Brain microvascular endothelial cell (primary cell): ENCODE measurements at regions not wholly inside any gene's neighbourhood (a gene's known extent, or its start where the extent isn't known, plus 50 kb on each side); places are given as distances from the start of the nearest gene placed in this dataset.

Source experiments
- DNase-seq: peaks from one replicate; pipeline ENCODE4 v3.0.0-alpha.2; 2020
- H3K27ac ChIP-seq: fragments of 250-450 bp; sonication (Bioruptor Pico); 2 replicates; pipeline ENCODE4 v1.5.1; 2020; ENCODE audit warnings: mild to moderate bottlenecking, moderate library complexity
- H3K27me3 ChIP-seq: fragments of 250-450 bp; sonication (Bioruptor Pico); replicated peaks from 2 replicates; pipeline ENCODE4 v1.5.1; 2020; ENCODE audit warnings: mild to moderate bottlenecking
- H3K36me3 ChIP-seq: fragments of 250-450 bp; sonication (Bioruptor Pico); replicated peaks from 2 replicates; pipeline ENCODE4 v1.5.1; 2020; ENCODE audit warnings: mild to moderate bottlenecking
- H3K4me3 ChIP-seq: 2 replicates; pipeline ENCODE4 v1.5.1; 2011; ENCODE audit warnings: low read depth, mild to moderate bottlenecking, control low read depth, low read length, moderate library complexity
- in situ Hi-C: cut with HindIII; loops from 2 replicates; pipeline ENCODE4 v1.10.0; 2017; ENCODE audit warnings: low sequenced_read_pairs, low pct_ligation_motif_present
- TF ChIP-seq, protein P1 (sequence below): IDR thresholded peaks from 2 replicates; pipeline ENCODE4 v1.5.1; 2011; ENCODE audit warnings: low read depth, mild to moderate bottlenecking, moderate library complexity, low read length, control low read depth, inconsistent platforms; ENCODE audit errors: missing control alignments

DNA sequence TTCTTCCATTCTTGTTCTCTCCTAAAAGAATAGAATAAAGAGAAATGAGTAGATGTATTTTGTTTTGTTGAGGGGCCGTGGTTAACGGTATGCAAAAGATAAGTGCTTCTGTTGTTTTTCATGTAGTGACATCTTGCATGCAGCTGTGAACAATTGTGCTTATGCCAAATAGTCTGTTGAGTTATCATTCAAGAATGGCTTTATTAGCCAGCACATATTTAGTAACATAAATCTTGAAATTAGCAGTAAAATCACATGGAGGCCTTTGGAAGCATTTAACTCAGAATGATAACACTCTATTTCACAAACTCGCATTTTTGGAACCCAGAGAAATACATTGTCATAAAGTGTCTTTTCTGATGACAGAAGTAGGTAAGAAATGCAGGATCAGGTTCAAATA, 1772.0 kb upstream of the FLRT2 start:
- DNase-seq, result peak; percentile 18
- no peak overlapping the region for H3K27ac ChIP-seq
- in situ Hi-C loops, result no loop called here
- no peaks in the 10 kb centered on the region for H3K27me3 ChIP-seq
- H3K36me3 ChIP-seq, result no peaks in the 10 kb centered on the region
- TF ChIP-seq, protein P1, sequence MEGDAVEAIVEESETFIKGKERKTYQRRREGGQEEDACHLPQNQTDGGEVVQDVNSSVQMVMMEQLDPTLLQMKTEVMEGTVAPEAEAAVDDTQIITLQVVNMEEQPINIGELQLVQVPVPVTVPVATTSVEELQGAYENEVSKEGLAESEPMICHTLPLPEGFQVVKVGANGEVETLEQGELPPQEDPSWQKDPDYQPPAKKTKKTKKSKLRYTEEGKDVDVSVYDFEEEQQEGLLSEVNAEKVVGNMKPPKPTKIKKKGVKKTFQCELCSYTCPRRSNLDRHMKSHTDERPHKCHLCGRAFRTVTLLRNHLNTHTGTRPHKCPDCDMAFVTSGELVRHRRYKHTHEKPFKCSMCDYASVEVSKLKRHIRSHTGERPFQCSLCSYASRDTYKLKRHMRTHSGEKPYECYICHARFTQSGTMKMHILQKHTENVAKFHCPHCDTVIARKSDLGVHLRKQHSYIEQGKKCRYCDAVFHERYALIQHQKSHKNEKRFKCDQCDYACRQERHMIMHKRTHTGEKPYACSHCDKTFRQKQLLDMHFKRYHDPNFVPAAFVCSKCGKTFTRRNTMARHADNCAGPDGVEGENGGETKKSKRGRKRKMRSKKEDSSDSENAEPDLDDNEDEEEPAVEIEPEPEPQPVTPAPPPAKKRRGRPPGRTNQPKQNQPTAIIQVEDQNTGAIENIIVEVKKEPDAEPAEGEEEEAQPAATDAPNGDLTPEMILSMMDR, result no peak
- no peak overlapping the region for H3K4me3 ChIP-seq

DNA sequence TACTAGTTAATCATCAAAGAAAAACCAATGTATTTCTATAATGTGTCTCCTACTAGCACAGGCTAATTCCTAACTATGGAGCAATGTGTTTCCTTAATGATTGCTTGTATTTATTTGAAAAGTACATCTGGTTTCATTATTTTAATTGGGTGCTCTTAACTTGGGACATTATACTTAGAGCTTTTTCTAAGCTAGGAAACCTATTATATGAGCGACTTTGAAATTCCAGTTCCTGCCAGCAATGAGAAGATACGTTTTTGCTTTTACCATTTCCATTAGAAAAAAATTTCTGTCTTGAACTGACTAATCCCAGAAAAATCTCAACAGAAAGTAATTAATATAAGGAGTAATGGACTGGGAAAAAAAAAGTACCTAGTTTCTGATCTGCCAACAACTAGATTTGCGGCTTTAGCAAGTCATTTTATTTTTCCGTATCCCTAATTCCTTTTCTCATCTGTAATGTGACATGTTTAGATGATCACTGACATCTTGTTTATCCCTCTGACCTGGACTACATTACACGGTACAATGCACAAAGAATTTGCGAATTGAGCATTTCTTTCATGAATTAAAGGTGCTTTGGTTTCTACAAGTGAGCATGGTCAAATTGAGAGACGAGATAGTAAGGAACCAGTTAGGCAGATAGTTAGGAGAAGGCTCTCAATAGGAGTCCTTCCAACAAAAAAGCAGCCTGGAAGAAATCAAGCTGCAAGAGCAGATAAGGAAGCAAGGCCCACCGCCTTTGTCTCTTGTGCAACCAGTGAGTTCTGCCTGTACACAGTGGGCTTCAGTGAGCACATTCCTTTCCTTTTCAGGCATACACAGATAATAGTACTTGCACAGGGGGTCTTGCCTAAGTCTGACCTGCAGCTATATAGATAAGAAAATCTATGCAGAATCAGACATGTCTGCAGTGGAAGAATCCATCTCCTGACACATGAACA, 1765.0 kb upstream of the FLRT2 start:
- Histone ChIP-seq H3K4me3 (no peak overlapping the region), H3K27ac (no peak overlapping the region), H3K27me3 (no peaks in the 10 kb centered on the region), H3K36me3 (no peaks in the 10 kb centered on the region)
- in situ Hi-C loops, result no loop called here
- no peak for DNase-seq
- TF ChIP-seq, protein P1, result no peak

DNA sequence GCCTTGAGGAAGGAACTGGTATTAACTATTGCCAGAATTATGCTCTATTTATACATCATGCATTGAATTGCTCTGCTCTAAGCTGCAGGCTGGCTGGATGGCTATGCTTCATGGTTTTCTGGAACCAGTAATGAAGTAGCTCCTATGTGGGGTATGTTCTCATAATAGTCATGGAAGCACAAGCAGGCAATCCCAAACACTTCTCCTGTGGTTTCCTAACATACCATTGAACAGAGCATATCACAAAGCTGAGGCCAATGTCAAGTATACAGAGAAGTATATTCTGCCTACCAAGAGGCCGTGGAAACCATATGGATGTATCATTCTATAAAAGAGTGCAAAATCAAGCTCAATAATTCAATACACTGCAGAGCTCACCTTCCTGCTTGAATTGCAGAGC, 1752.4 kb upstream of the FLRT2 start:
- H3K36me3 ChIP-seq, result no peaks in the 10 kb centered on the region
- DNase-seq, result peak; percentile 9
- H3K27ac ChIP-seq, result no peak overlapping the region
- no peak overlapping the region for H3K4me3 ChIP-seq
- in situ Hi-C loops, result no loop called here
- TF ChIP-seq, protein P1, result no peak
- H3K27me3 ChIP-seq, result no peaks in the 10 kb centered on the region

DNA sequence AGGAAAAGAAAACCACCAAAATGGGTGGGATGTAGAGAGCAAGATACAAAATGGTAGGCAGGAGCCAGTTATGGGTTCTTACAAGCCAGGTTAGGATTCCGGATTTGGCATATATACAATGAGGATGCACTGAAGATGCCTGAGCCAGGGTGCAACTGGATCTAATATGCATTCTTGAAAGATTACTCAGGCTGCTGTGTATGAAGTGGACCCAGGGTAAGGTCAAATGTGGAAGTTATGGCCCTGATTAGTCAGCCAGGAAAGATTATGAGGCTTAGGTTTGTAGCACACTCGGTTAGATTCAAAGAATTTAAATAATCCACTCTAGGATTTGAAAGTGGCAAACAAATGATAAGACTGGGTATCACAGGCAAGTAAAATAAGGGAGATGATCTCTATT, 1750.7 kb upstream of the FLRT2 start:
- Histone ChIP-seq H3K36me3 (no peaks in the 10 kb centered on the region), H3K27ac (no peak overlapping the region), H3K4me3 (no peak overlapping the region), H3K27me3 (no peaks in the 10 kb centered on the region)
- in situ Hi-C loops, result no loop called here
- TF ChIP-seq, protein P1, result no peak
- peak; percentile 74 for DNase-seq

DNA sequence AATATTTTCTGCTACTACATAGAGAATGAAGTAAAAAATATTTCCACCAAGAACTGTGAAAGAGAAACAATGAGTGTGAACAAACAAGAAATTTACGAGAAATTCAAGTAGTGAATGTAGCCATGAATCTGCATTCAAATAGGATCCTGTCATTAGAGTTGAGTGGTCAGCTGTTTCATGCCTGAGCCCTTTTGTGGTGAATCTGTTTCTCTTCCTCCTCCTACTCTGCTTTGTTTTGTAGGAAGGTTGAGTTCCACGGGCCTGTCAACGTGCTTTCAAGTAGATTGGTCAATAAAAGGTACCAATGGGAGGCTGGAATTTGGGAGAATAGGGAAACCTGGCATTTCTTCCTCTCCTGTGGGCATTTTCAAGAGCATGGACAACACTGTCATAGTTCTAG, 1749.6 kb upstream of the FLRT2 start:
- TF ChIP-seq, protein P1, result no peak
- H3K27ac ChIP-seq, result no peak overlapping the region
- H3K36me3 ChIP-seq, result no peaks in the 10 kb centered on the region
- DNase-seq, result no peak
- in situ Hi-C loops, result no loop called here
- no peak overlapping the region for H3K4me3 ChIP-seq
- H3K27me3 ChIP-seq, result no peaks in the 10 kb centered on the region
